GM23338 (cell line): ENCODE measurements at regions not wholly inside any gene's neighbourhood (a gene's known extent, or its start where the extent isn't known, plus 50 kb on each side); places are given as distances from the start of the nearest gene placed in this dataset.
"Not testable (repeated sequence)": the region's sequence is repeated elsewhere in the genome, so short reads cannot be mapped to it uniquely, and the experiment has no call there.

Source experiments
- ATAC-seq: fragments of 200-7000 bp; cut with Tn5 transposase; 3 replicates; pipeline ENCODE4 v1.9.1; 2020
- DNase-seq: peaks from one replicate; pipeline ENCODE4 v3.0.0-alpha.2; 2015; ENCODE audit warnings: low spot score
- H2AFZ ChIP-seq: fragments of 200-600 bp; sonication (generic); 2 replicates; pipeline ENCODE4 v1.8.0; 2016; ENCODE audit warnings: antibody characterized with exemption, mild to moderate bottlenecking, moderate library complexity
- H3F3A ChIP-seq: fragments of 200-600 bp; sonication (generic); replicated peaks from 2 replicates; pipeline ENCODE4 v1.8.0; 2017; ENCODE audit warnings: antibody characterized with exemption, mixed run types, low read depth
- H3K27ac ChIP-seq: fragments of 200-600 bp; sonication (generic); 2 replicates; pipeline ENCODE4 v1.6.1; 2016; ENCODE audit warnings: low read depth
- H3K27me3 ChIP-seq: fragments of 200-600 bp; sonication (generic); 2 replicates; pipeline ENCODE4 v1.8.0; 2016; ENCODE audit warnings: mild to moderate bottlenecking, mixed run types, moderate library complexity; ENCODE audit not compliant: insufficient read depth
- H3K36me3 ChIP-seq: fragments of 200-600 bp; sonication (generic); 2 replicates; pipeline ENCODE4 v1.8.0; 2016; ENCODE audit warnings: mild to moderate bottlenecking; ENCODE audit not compliant: insufficient read depth
- H3K4me1 ChIP-seq: fragments of 200-600 bp; sonication (generic); 2 replicates; pipeline ENCODE4 v1.8.0; 2016; ENCODE audit warnings: mild to moderate bottlenecking, moderate library complexity; ENCODE audit not compliant: insufficient read depth
- H3K4me2 ChIP-seq: fragments of 200-600 bp; sonication (generic); 2 replicates; pipeline ENCODE4 v1.7.1; 2017; ENCODE audit warnings: mixed run types
- H3K4me3 ChIP-seq: fragments of 200-600 bp; sonication (generic); 2 replicates; pipeline ENCODE4 v1.6.1; 2016; ENCODE audit warnings: mixed run types
- H3K79me2 ChIP-seq: fragments of 200-600 bp; sonication (generic); replicated peaks from 2 replicates; pipeline ENCODE4 v1.8.0; 2017; ENCODE audit warnings: mild to moderate bottlenecking; ENCODE audit not compliant: insufficient read depth
- H3K9me2 ChIP-seq: fragments of 200-600 bp; sonication (generic); 2 replicates; pipeline ENCODE4 v1.8.0; 2017; ENCODE audit not compliant: insufficient read depth
- H4K20me1 ChIP-seq: fragments of 200-600 bp; sonication (generic); replicated peaks from 2 replicates; pipeline ENCODE4 v1.8.0; 2017; ENCODE audit warnings: mild to moderate bottlenecking; ENCODE audit not compliant: insufficient read depth
- H3K27ac Mint-ChIP-seq: 2 replicates; pipeline ENCODE4 v1.8.0; 2020; ENCODE audit warnings: inconsistent platforms, mild to moderate bottlenecking, moderate library complexity, mixed read lengths
- H3K27me3 Mint-ChIP-seq: 3 replicates; pipeline ENCODE4 v1.8.0; 2022; ENCODE audit warnings: low read depth, mild to moderate bottlenecking, moderate library complexity, mixed read lengths, inconsistent platforms; ENCODE audit not compliant: insufficient read depth, poor library complexity
- H3K36me3 Mint-ChIP-seq: 3 replicates; pipeline ENCODE4 v1.8.0; 2021; ENCODE audit warnings: low read depth, mild to moderate bottlenecking, inconsistent platforms, moderate library complexity, mixed read lengths
- H3K4me1 Mint-ChIP-seq: 3 replicates; pipeline ENCODE4 v1.8.0; 2020; ENCODE audit warnings: mild to moderate bottlenecking, inconsistent platforms, mixed read lengths
- H3K4me3 Mint-ChIP-seq: 3 replicates; pipeline ENCODE4 v1.8.0; 2021; ENCODE audit warnings: moderate library complexity, mild to moderate bottlenecking, inconsistent platforms, mixed read lengths
- H3K9me3 Mint-ChIP-seq: 3 replicates; pipeline ENCODE4 v1.8.0; 2020; ENCODE audit warnings: moderate library complexity, mild to moderate bottlenecking, inconsistent platforms, mixed read lengths
- EZH2 ChIP-seq: fragments of 200-600 bp; sonication (generic); IDR thresholded peaks from one replicate; pipeline ENCODE4 v1.8.0; 2017; ENCODE audit warnings: antibody characterized with exemption, mild to moderate bottlenecking, low read depth; ENCODE audit not compliant: unreplicated experiment
- EZH2phosphoT487 ChIP-seq: fragments of 200-600 bp; sonication (generic); IDR thresholded peaks from one replicate; pipeline ENCODE4 v1.8.1; 2018; ENCODE audit warnings: antibody characterized with exemption; ENCODE audit not compliant: unreplicated experiment
- JUNB ChIP-seq: IDR thresholded peaks from one replicate; pipeline ENCODE4 v1.6.1; 2016; ENCODE audit warnings: antibody characterized with exemption; ENCODE audit not compliant: unreplicated experiment
- NANOG ChIP-seq: IDR thresholded peaks from 2 replicates; pipeline ENCODE4 v1.6.1; 2016; ENCODE audit warnings: antibody characterized with exemption, borderline replicate concordance
- POLR2AphosphoS5 ChIP-seq: IDR thresholded peaks from 2 replicates; pipeline ENCODE4 v1.6.1; 2016; ENCODE audit warnings: antibody characterized with exemption, low read depth
- STAT1 ChIP-seq: IDR thresholded peaks from one replicate; pipeline ENCODE4 v1.6.1; 2016; ENCODE audit warnings: antibody characterized with exemption; ENCODE audit not compliant: unreplicated experiment
- ZNF114 ChIP-seq: fragments of 250-450 bp; sonication (Bioruptor Pico); IDR thresholded peaks from 2 replicates; pipeline ENCODE4 v1.5.0; 2020; ENCODE audit warnings: mild to moderate bottlenecking, moderate library complexity
- ZNF462 ChIP-seq: fragments of 250-450 bp; sonication (Bioruptor Pico); IDR thresholded peaks from 2 replicates; pipeline ENCODE4 v1.5.0; 2020; ENCODE audit warnings: mild to moderate bottlenecking, moderate library complexity
- TF ChIP-seq, protein P1 (sequence below), 2 experiments: fragments of 200-600 bp in 1 of 2; sonication (generic) in 1 of 2; conservative IDR thresholded peaks; 2 replicates each; pipeline versions ENCODE4 v1.5.1 to v1.6.1; 2016 to 2017; ENCODE audit warnings: antibody characterized with exemption in 2 of 2, low read depth in 2 of 2, mild to moderate bottlenecking in 2 of 2, moderate library complexity in 1 of 2
- TF ChIP-seq, protein P2 (sequence below): IDR thresholded peaks from one replicate; pipeline ENCODE4 v1.6.1; 2018; ENCODE audit warnings: antibody characterized with exemption; ENCODE audit not compliant: unreplicated experiment

- peaks cover 57% of the 10 kb centered on the region for H3K9me3 Mint-ChIP-seq
- DNase-seq, H3K27me3 ChIP-seq, H2AFZ ChIP-seq, H3K79me2 ChIP-seq, H3K9me2 ChIP-seq, H3K36me3 ChIP-seq, H4K20me1 ChIP-seq: not testable (repeated sequence)
- H3K27me3 Mint-ChIP-seq, result peaks cover 25% of the 10 kb centered on the region
- Histone ChIP-seq H3K4me1 (peaks cover 30% of the 10 kb centered on the region), H3K4me2 (peak overlapping the region; percentile 58), H3K4me3 (peak overlapping the region; percentile 15; the same call in 1 of the 2 replicates), H3K27ac (peak overlapping the region; percentile 99), H3F3A (peaks cover 20% of the 10 kb centered on the region)
- peaks cover 50% of the 10 kb centered on the region for H3K4me1 Mint-ChIP-seq
- peak overlapping the region; percentile 46; the same call in 2 of the 3 replicates for H3K4me3 Mint-ChIP-seq
- H3K27ac Mint-ChIP-seq, result peak overlapping the region; percentile 98
- ATAC-seq, result peak; percentile 41
- peaks cover 69% of the 10 kb centered on the region for H3K36me3 Mint-ChIP-seq
These were observed 153.3 kb upstream of the RFLNA start for GRCh38 chr12:124141611-124142010.

DNA sequence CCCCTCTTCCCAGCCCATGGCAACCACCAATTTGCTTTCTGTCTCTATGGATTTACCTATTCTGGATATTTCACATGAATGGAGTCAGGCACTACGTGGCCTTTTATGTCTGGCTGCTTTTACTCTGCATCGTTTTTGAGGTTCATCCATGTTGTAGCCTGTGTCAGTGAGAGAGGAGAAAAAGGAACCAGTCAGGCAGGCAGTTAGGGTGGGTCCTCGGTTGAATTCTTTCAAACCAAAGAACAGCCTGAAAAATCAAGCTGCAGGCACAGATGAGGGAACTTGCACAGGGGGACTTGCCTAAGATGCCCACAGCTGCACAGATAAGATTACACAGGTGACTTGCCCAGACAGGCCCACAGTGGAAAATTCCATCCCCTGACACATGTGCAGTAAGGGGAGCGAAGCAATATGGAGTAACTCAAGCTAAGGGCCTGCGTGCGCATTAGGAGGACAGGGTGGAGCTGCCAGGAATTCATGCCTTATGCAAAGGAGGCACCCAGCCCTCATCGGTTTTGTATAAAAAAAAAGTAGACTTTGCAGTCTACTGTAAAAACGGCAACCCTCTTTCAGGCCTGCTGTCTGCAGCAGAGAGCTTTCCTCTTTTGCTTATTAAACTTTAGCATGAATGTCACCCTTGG is 152.4 kb upstream of the RFLNA start:
- H3K4me3 ChIP-seq, result no peak overlapping the region
- H3K4me3 Mint-ChIP-seq, result peak overlapping the region; percentile 46; the same call in 2 of the 3 replicates
- TF ChIP-seq EZH2 (no peak), EZH2phosphoT487 (no peak), ZNF114 (no peak), POLR2AphosphoS5 (no peak), NANOG (no peak), JUNB (no peak), STAT1 (no peak), ZNF462 (CRISPR knock-in tag) (no peak)
- TF ChIP-seq, protein P1, sequence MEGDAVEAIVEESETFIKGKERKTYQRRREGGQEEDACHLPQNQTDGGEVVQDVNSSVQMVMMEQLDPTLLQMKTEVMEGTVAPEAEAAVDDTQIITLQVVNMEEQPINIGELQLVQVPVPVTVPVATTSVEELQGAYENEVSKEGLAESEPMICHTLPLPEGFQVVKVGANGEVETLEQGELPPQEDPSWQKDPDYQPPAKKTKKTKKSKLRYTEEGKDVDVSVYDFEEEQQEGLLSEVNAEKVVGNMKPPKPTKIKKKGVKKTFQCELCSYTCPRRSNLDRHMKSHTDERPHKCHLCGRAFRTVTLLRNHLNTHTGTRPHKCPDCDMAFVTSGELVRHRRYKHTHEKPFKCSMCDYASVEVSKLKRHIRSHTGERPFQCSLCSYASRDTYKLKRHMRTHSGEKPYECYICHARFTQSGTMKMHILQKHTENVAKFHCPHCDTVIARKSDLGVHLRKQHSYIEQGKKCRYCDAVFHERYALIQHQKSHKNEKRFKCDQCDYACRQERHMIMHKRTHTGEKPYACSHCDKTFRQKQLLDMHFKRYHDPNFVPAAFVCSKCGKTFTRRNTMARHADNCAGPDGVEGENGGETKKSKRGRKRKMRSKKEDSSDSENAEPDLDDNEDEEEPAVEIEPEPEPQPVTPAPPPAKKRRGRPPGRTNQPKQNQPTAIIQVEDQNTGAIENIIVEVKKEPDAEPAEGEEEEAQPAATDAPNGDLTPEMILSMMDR (conservative IDR thresholded peaks at IDR 0.05; ENCODE audit: low read depth in 2 of 2), result no peak
- TF ChIP-seq, protein P2, sequence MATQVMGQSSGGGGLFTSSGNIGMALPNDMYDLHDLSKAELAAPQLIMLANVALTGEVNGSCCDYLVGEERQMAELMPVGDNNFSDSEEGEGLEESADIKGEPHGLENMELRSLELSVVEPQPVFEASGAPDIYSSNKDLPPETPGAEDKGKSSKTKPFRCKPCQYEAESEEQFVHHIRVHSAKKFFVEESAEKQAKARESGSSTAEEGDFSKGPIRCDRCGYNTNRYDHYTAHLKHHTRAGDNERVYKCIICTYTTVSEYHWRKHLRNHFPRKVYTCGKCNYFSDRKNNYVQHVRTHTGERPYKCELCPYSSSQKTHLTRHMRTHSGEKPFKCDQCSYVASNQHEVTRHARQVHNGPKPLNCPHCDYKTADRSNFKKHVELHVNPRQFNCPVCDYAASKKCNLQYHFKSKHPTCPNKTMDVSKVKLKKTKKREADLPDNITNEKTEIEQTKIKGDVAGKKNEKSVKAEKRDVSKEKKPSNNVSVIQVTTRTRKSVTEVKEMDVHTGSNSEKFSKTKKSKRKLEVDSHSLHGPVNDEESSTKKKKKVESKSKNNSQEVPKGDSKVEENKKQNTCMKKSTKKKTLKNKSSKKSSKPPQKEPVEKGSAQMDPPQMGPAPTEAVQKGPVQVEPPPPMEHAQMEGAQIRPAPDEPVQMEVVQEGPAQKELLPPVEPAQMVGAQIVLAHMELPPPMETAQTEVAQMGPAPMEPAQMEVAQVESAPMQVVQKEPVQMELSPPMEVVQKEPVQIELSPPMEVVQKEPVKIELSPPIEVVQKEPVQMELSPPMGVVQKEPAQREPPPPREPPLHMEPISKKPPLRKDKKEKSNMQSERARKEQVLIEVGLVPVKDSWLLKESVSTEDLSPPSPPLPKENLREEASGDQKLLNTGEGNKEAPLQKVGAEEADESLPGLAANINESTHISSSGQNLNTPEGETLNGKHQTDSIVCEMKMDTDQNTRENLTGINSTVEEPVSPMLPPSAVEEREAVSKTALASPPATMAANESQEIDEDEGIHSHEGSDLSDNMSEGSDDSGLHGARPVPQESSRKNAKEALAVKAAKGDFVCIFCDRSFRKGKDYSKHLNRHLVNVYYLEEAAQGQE, result no peak

More for the DNA sequence above, 152.4 kb upstream of the RFLNA start:
- Mint-ChIP-seq H3K27ac (peak overlapping the region; percentile 98), H3K36me3 (peaks cover 67% of the 10 kb centered on the region), H3K27me3 (peaks cover 29% of the 10 kb centered on the region), H3K9me3 (peaks cover 56% of the 10 kb centered on the region), H3K4me1 (peaks cover 57% of the 10 kb centered on the region)
- Histone ChIP-seq H3K9me2 (0 out of 2 replicates have a peak, but pooled peaks cover 4% of the 10 kb centered on the region), H2AFZ (no peak overlapping the region), H3K4me2 (peak overlapping the region; percentile 58; the same call in 1 of the 2 replicates), H4K20me1 (no peaks in the 10 kb centered on the region), H3K27ac (peak overlapping the region; percentile 99), H3K36me3 (no peaks in the 10 kb centered on the region), H3K79me2 (no peaks in the 10 kb centered on the region), H3F3A (peaks cover 20% of the 10 kb centered on the region), H3K27me3 (no peaks in the 10 kb centered on the region), H3K4me1 (peaks cover 35% of the 10 kb centered on the region)
- DNase-seq, result no peak
- no peak for ATAC-seq
